Panc1 (cell line): ENCODE measurements at regions not wholly inside any gene's neighbourhood (a gene's known extent, or its start where the extent isn't known, plus 50 kb on each side); places are given as distances from the start of the nearest gene placed in this dataset.

ENCODE experiments used
- ATAC-seq: fragments of 200-7000 bp; cut with Tn5 transposase; 2 replicates; pipeline ENCODE4 v1.9.1; 2020; ENCODE audit warnings: mild to moderate bottlenecking, moderate library complexity
- BruUV-seq: library from RNA; stranded (reverse); fragments of 400-500 nt; replicated peaks from 2 replicates; lab custom pipeline; 2021; lab: Mats Ljungman, UMichigan
- CTCF ChIA-PET: fragments of 300-600 bp; sonication (Branson Sonifier 250); formaldehyde crosslinking; loops from one replicate; lab custom pipeline; 2022; ENCODE audit warnings: antibody characterized with exemption; lab: Charles Lee
- POLR2A ChIA-PET: fragments of 300-600 bp; sonication (Branson Sonifier 250); formaldehyde crosslinking; loops from one replicate; lab custom pipeline; 2022; ENCODE audit warnings: antibody characterized with exemption; lab: Charles Lee
- DNase-seq: peaks from one replicate; pipeline ENCODE4 v3.0.0-alpha.2; 2010; ENCODE audit warnings: low read depth, low spot score
- H3K27ac ChIP-seq: 2 replicates; pipeline ENCODE4 v1.5.1; 2011; ENCODE audit warnings: mild to moderate bottlenecking, low read length, inconsistent platforms
- H3K27me3 ChIP-seq: fragments of 200-500 bp; sonication (Bioruptor generic); 2 replicates; pipeline ENCODE4 v1.6.0; 2014; ENCODE audit warnings: low read length, inconsistent platforms; ENCODE audit not compliant: control insufficient read depth, insufficient read depth
- H3K36me3 ChIP-seq: fragments of 200-500 bp; sonication (Bioruptor generic); 2 replicates; pipeline ENCODE4 v1.5.1; 2014; ENCODE audit warnings: inconsistent platforms, mild to moderate bottlenecking, low read length, moderate library complexity; ENCODE audit not compliant: control insufficient read depth, insufficient read depth
- H3K4me1 ChIP-seq: 2 replicates; pipeline ENCODE4 v1.5.1; 2011; ENCODE audit warnings: inconsistent platforms, mild to moderate bottlenecking, low read length, moderate library complexity; ENCODE audit not compliant: control insufficient read depth, insufficient read depth
- H3K4me3 ChIP-seq, 2 experiments: 2 replicates each; pipeline ENCODE4 v1.5.1; 2011 to 2012; ENCODE audit warnings: low read depth in 2 of 2, low read length in 2 of 2, mild to moderate bottlenecking in 2 of 2, inconsistent platforms in 1 of 2, moderate library complexity in 1 of 2
- H3K9me3 ChIP-seq: fragments of 200-500 bp; sonication (Bioruptor generic); 2 replicates; pipeline ENCODE4 v1.5.1; 2014; ENCODE audit warnings: low read depth, mild to moderate bottlenecking, inconsistent platforms, low read length, moderate library complexity; ENCODE audit not compliant: control insufficient read depth, insufficient read depth
- CTCF ChIP-seq: fragments of 450-650 bp; IDR thresholded peaks from 2 replicates; pipeline ENCODE4 v1.5.1; 2017; ENCODE audit warnings: mild to moderate bottlenecking
- POLR2AphosphoS5 ChIP-seq: IDR thresholded peaks from 2 replicates; pipeline ENCODE4 v1.6.1; 2012; ENCODE audit warnings: mild to moderate bottlenecking, low read depth, low read length, moderate library complexity
- REST ChIP-seq, 2 experiments: IDR thresholded peaks; 2 replicates each; pipeline ENCODE4 v1.6.1; 2011 to 2012; ENCODE audit warnings: low read depth in 2 of 2, control low read depth in 1 of 2, low read length in 1 of 2, mild to moderate bottlenecking in 1 of 2, moderate library complexity in 1 of 2; ENCODE audit not compliant: insufficient read depth in 1 of 2
- SIN3A ChIP-seq: IDR thresholded peaks from 2 replicates; pipeline ENCODE4 v1.6.1; 2012; ENCODE audit warnings: low read depth, mild to moderate bottlenecking, low read length, moderate library complexity, borderline replicate concordance; ENCODE audit not compliant: insufficient read depth
- TCF7L2 ChIP-seq: IDR thresholded peaks from 2 replicates; pipeline ENCODE4 v1.6.1; 2011; ENCODE audit warnings: mild to moderate bottlenecking, low read depth, low read length, inconsistent platforms
- in situ Hi-C: cut with HindIII; loops from 2 replicates; pipeline ENCODE4 v1.10.0; 2016; ENCODE audit warnings: low sequenced_read_pairs, low pct_unique_long_range_greater_than_20kb
- intact Hi-C: fragments of 100-400 bp; cut with micrococcal nuclease; formaldehyde crosslinking; loops from one replicate; pipeline ENCODE4 v1.10.0; 2022; ENCODE audit not compliant: unreplicated experiment

DNA sequence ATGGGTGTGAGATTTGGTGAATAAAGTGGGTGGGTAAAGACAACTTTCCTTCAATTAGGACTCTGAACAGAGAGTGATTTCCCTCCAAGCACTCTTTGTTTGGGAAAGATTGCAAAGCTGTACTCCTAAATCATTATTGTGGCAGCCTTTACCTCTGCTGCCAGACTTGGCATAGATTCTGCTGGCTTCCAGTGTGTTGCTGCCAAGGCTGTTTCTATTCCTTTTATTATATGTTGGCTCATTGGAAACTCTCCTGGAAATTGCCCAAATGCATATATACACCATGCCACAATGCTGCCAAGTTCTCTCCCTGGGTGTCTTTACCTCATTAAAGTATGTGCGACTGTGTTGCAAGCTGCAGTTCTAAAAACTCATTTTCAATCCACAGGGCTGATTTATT, 668.0 kb downstream of the MRPL39 start:
- Histone ChIP-seq H3K4me3 (no peak overlapping the region), H3K27ac (no peak overlapping the region), H3K27me3 (no peaks in the 10 kb centered on the region), H3K9me3 (no peaks in the 10 kb centered on the region), H3K4me1 (no peaks in the 10 kb centered on the region), H3K36me3 (no peaks in the 10 kb centered on the region)
- intact Hi-C loops: no loop called here
- ATAC-seq (no peak), DNase-seq (no peak)
- POLR2A ChIA-PET: no interaction called here
- in situ Hi-C loops: no loop called here
- BruUV-seq: no TSS peak
- TF ChIP-seq SIN3A (no peak), REST (IDR thresholded peaks at IDR 0.05; ENCODE audit: insufficient read depth in 1 of 2, low read depth in 2 of 2, low read length in 1 of 2) (no peak), POLR2AphosphoS5 (no peak)
- CTCF ChIA-PET: no interaction called here

- DNase-seq: no peak
Measured at GRCh38 chr21:24938573-24938972, 668.7 kb downstream of the MRPL39 start.

GRCh38 chr21:24935991-24936390, 671.3 kb downstream of the MRPL39 start:
- BruUV-seq: no TSS peak
- no peaks in the 10 kb centered on the region for H3K27me3 ChIP-seq
- intact Hi-C loops (no loop called here), in situ Hi-C loops (no loop called here)
- H3K4me1 ChIP-seq: no peaks in the 10 kb centered on the region
- DNase-seq: no peak
- POLR2A ChIA-PET: no interaction called here
- H3K9me3 ChIP-seq: no peaks in the 10 kb centered on the region
- no peak overlapping the region for H3K4me3 ChIP-seq
- TF ChIP-seq POLR2AphosphoS5 (no peak), SIN3A (no peak), CTCF (no peak), TCF7L2 (no peak), REST (IDR thresholded peaks at IDR 0.05; ENCODE audit: insufficient read depth in 1 of 2, low read depth in 2 of 2, low read length in 1 of 2) (no peak)
- no peaks in the 10 kb centered on the region for H3K36me3 ChIP-seq
- H3K27ac ChIP-seq: no peak overlapping the region
- CTCF ChIA-PET: no interaction called here
- ATAC-seq: no peak

More at GRCh38 chr21:24938573-24938972, 668.7 kb downstream of the MRPL39 start:
- H3K36me3 ChIP-seq: no peaks in the 10 kb centered on the region
- CTCF ChIA-PET: no interaction called here
- intact Hi-C loops (no loop called here), in situ Hi-C loops (no loop called here)
- H3K4me1 ChIP-seq: no peaks in the 10 kb centered on the region
- BruUV-seq: no TSS peak
- H3K4me3 ChIP-seq: no peak overlapping the region
- no peak overlapping the region for H3K27ac ChIP-seq
- no peaks in the 10 kb centered on the region for H3K9me3 ChIP-seq
- POLR2A ChIA-PET: no interaction called here
- no peak for TF ChIP-seq SIN3A
- no peak for ATAC-seq
- no peaks in the 10 kb centered on the region for H3K27me3 ChIP-seq
